AG09309 (cell line): ENCODE measurements at regions not wholly inside any gene's neighbourhood (a gene's known extent, or its start where the extent isn't known, plus 50 kb on each side); places are given as distances from the start of the nearest gene placed in this dataset.

Source experiments
- DNase-seq: peaks from one replicate; pipeline ENCODE4 v3.0.0-alpha.2; 2010; ENCODE audit warnings: low read depth
- H3K4me3 ChIP-seq: 2 replicates; pipeline ENCODE4 v1.5.1; 2011; ENCODE audit warnings: mild to moderate bottlenecking, low read depth, low read length, moderate library complexity; ENCODE audit not compliant: control insufficient read depth
- TF ChIP-seq, protein P1 (sequence below): IDR thresholded peaks from 2 replicates; pipeline ENCODE4 v1.5.1; 2011; ENCODE audit warnings: mild to moderate bottlenecking, low read depth, low read length, inconsistent platforms; ENCODE audit not compliant: insufficient read depth, control insufficient read depth; ENCODE audit errors: missing control alignments

DNA sequence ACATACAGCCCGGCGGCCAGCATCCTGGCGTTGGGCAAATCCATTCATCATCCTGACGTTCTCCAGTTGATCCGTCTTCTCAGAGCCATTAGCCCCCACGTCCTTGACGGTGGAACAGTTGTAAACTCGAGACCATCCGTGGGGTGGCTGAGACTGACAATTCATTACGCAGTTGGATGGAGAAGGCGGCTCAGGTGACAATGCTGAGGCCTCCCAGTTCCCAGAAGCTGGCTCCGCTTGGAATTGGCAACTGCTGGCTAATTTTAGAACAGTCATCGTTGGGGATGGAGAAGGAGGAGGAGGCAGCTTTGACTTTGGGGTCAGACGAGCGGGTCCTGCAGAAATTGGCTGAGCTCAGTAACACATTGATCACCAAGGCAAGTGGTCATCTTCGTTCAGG, 186.5 kb downstream of the PHETA1 start:
- DNase-seq = no peak
- TF ChIP-seq, protein P1, sequence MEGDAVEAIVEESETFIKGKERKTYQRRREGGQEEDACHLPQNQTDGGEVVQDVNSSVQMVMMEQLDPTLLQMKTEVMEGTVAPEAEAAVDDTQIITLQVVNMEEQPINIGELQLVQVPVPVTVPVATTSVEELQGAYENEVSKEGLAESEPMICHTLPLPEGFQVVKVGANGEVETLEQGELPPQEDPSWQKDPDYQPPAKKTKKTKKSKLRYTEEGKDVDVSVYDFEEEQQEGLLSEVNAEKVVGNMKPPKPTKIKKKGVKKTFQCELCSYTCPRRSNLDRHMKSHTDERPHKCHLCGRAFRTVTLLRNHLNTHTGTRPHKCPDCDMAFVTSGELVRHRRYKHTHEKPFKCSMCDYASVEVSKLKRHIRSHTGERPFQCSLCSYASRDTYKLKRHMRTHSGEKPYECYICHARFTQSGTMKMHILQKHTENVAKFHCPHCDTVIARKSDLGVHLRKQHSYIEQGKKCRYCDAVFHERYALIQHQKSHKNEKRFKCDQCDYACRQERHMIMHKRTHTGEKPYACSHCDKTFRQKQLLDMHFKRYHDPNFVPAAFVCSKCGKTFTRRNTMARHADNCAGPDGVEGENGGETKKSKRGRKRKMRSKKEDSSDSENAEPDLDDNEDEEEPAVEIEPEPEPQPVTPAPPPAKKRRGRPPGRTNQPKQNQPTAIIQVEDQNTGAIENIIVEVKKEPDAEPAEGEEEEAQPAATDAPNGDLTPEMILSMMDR = no peak
- H3K4me3 ChIP-seq = no peak overlapping the region

DNA sequence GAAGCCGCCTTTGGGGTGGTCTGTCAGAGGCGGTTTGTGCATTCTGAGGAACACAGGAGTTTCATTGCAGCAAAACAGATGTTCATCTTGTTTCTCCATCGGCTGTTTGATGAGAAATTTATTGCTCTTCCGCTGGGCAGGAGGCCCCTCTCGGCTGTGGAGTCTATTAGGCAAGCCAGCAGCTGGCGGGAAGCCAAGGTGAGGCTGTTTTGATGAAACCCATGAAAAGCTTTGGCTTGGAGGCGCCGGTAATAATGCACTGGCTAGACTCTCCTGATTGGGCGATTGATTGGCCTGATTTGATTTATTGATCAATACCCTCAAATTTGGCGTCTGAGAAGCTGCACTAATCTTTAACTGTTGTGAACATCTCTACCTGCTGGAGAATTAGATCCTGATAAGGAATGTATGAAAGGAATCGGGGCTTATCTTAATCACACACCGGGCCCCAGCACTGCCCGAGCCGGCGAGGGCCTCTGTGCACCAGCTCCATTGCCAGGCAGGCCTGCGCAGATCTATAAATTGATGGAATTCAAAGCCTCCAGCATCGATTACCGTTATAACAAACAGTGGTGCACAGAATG, 187.7 kb downstream of the PHETA1 start:
- H3K4me3 ChIP-seq = no peak overlapping the region
- DNase-seq = peak; percentile 14
- TF ChIP-seq, protein P1 = no peak

DNA sequence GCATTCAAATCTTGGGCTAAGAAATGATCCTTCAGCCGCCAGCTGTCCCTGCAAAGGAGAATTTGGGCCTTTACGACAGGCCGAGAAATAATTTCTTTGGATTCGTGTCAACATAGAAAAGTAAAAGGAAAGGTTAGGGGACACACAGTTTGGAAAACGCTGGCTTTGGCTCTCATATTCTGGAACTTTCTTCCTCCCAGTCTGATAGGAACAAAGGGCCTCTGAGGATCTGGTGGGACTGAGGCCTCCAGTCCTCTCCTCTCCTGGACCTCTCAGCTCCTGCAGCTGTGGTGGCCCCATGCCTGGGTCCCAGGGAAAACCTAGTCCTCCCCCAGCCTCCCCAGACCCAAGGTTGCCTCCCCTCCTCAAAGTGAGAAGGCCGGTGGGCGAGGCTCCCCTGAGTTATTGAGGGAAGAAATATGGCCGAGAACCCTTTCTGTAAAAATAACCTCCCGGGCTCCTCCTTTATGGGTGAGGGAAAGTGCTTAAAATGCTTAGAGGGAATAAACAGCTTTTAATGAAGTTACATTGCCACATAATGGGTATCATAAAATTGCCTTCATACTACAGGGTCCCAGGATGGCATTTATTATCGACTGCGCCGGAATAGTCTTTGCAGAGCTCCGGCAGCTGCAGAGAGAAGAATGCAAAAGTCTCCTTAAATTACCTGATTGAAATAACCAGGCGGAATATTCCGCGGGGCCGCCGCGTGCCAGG, 188.3 kb downstream of the PHETA1 start:
- no peak overlapping the region for H3K4me3 ChIP-seq
- TF ChIP-seq, protein P1 = no peak
- no peak for DNase-seq

DNA sequence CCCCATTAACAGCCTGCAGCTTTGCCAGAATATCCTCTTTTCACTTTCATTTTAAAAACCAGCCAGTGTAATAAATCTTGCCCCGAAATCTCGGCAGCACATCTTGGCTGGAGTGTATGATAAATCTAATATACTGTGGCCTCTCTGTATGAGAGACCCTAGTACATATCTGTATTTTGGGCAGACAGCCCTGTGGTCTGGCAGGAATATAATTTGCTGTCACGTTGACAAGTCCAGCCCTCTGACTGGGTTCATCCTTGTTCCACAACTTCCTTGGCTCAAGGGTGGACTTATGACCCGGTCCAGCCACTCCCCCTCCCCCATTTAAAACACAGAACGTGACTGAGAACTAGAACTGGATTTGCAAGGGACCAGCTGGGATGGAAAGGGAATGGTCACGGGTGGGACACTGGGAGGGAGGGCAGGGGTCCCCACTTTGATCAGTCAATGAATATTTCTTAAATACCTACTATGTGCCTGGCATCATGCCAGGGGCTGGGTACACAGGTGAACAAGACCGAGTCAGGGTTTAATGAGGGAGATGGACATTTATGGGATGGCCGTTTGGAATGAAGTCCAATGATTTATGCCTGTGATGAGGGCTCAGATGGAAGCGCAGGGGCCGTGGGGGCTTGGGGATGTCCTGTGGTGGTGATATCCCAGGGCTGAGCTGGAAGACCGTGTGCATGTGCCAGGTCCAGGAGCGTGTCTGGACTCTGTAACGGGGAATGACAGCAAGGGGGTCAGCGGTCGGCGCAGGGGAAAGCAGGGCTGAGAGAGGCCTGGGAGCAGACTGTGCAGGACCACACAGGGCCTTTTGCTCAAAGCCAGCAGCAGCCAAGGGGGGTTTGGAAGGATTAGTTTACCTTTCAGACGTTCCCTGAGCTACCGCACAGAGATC, 190.5 kb downstream of the PHETA1 start:
- TF ChIP-seq, protein P1 = no peak
- no peak for DNase-seq
- H3K4me3 ChIP-seq = no peak overlapping the region

DNA sequence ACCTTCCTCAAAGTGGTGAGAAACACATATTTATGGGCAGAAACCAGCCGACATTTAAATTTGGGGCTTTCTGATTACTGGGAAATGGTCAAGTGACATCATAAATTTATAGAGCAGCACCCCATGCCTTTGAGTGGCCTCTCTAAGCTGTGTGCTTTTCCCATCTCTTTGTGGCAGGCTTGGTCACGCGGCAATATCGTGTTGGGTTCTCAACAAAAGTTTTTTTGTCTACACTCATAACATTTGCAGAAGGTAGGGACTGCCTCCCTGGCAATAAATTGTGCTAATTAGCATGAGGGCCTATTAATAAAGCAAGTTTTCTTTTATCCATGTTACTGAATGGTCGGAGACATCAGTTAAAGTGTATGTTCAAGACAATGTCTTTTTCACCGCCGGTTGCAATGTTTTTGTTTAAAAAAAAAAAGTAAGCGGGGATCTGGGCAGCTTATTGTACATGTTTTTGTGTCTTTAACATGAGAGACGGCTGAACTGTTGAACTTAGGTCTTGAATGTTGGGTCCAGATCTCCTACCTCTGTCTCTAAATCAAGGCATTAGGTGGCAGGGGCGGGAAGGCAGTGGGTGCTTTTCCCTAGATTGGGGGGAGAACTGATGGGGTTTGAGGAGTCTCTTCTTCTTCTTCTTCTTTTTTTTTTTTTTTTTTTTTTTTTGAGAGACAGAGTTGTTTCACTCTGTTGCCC, 193.3 kb downstream of the PHETA1 start:
- TF ChIP-seq, protein P1 = no peak
- DNase-seq = no peak
- H3K4me3 ChIP-seq = no peak overlapping the region

DNA sequence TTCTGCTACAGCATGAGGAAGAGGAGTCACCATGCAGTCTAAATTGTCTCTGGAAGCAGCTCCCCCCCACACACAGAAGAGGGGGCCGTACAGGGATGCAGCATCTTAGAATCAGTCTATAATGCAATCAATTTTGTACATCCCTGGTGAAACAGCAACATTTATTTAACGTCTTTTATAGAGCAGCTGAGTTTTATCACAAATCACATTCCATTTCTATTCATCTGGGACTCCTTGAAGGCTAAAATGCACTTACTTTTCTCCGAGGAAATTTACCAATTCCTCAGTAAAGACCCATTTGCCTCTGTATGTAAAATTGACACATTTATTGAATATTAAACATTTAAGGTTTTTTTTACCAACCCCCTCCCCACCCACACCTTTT, 193.9 kb downstream of the PHETA1 start:
- TF ChIP-seq, protein P1 = no peak
- no peak for DNase-seq

More for the DNA sequence above, 193.9 kb downstream of the PHETA1 start:
- H3K4me3 ChIP-seq = no peak overlapping the region
